SK-N-SH (cell line): ENCODE measurements at regions not wholly inside any gene's neighbourhood (a gene's known extent, or its start where the extent isn't known, plus 50 kb on each side); places are given as distances from the start of the nearest gene placed in this dataset.

Source experiments
- CTCF ChIA-PET: fragments of 300-600, 350-600 bp; formaldehyde crosslinking; extraction: SDS; loops from one replicate; lab custom pipeline; 2021; lab: Yijun Ruan, JAX
- POLR2A ChIA-PET: fragments of 350-600 bp; sonication (Branson Sonifier 250); formaldehyde crosslinking; extraction: SDS; loops from one replicate; lab custom pipeline; 2020; ENCODE audit warnings: antibody characterized with exemption, inconsistent platforms; lab: Yijun Ruan, JAX
- DNase-seq: peaks from one replicate; pipeline ENCODE4 v3.0.0; 2012
- H2AFZ ChIP-seq: fragments of 200-600 bp; sonication (generic); 2 replicates; pipeline ENCODE4 v1.8.1; 2016; ENCODE audit warnings: antibody characterized with exemption, mild to moderate bottlenecking, low read depth
- H3F3A ChIP-seq: fragments of 200-600 bp; sonication (generic); replicated peaks from 2 replicates; pipeline ENCODE3; 2016; ENCODE audit warnings: antibody characterized with exemption, mild to moderate bottlenecking; ENCODE audit not compliant: insufficient read depth
- H3K27ac ChIP-seq, 2 experiments: fragments of 200-500 bp in 1 of 2; fragments of 200-600 bp in 1 of 2; sonication (Bioruptor generic) in 1 of 2; sonication (generic), shearing (Covaris generic) in 1 of 2; 2 replicates each; pipeline versions ENCODE4 v1.5.1 to v1.6.1; 2014 to 2016; ENCODE audit warnings: low read depth in 2 of 2, inconsistent platforms in 1 of 2, low read length in 1 of 2, mild to moderate bottlenecking in 1 of 2, mixed read lengths in 1 of 2
- H3K27me3 ChIP-seq: fragments of 200-600 bp; sonication (generic), shearing (Covaris generic); 2 replicates; pipeline ENCODE4 v1.6.1; 2016; ENCODE audit warnings: mixed run types; ENCODE audit not compliant: insufficient read depth
- H3K36me3 ChIP-seq, 2 experiments: fragments of 200-500 bp in 1 of 2; fragments of 200-600 bp in 1 of 2; sonication (Bioruptor generic) in 1 of 2; sonication (generic) in 1 of 2; replicated peaks in 1 of 2; 2 replicates each; pipeline versions ENCODE3 to v1.5.1; 2014 to 2016; ENCODE audit warnings: low read length in 1 of 2, mild to moderate bottlenecking in 1 of 2; ENCODE audit not compliant: insufficient read depth in 2 of 2, control insufficient read depth in 1 of 2
- H3K4me1 ChIP-seq, 2 experiments: fragments of 200-500 bp in 1 of 2; fragments of 200-600 bp in 1 of 2; sonication (Bioruptor generic) in 1 of 2; sonication (generic), shearing (Covaris generic) in 1 of 2; 2 replicates each; pipeline versions ENCODE4 v1.5.1 to v1.6.1; 2014 to 2016; ENCODE audit warnings: low read depth in 1 of 2, low read length in 1 of 2, mixed run types in 1 of 2; ENCODE audit not compliant: insufficient read depth in 2 of 2, control insufficient read depth in 1 of 2
- H3K4me2 ChIP-seq: fragments of 200-600 bp; sonication (generic), shearing (Covaris generic); 2 replicates; pipeline ENCODE4 v1.6.1; 2017; ENCODE audit warnings: mixed run types
- H3K4me3 ChIP-seq, 2 experiments: fragments of 200-500 bp in 1 of 2; fragments of 200-600 bp in 1 of 2; sonication (Bioruptor generic) in 1 of 2; sonication (generic), shearing (Covaris generic) in 1 of 2; 2 replicates each; pipeline versions ENCODE4 v1.5.1 to v1.8.1; 2014 to 2016; ENCODE audit warnings: low read depth in 2 of 2, inconsistent platforms in 1 of 2, low read length in 1 of 2, mild to moderate bottlenecking in 1 of 2, mixed read lengths in 1 of 2, moderate library complexity in 1 of 2
- H3K79me2 ChIP-seq: fragments of 200-600 bp; sonication (generic); 2 replicates; pipeline ENCODE4 v1.8.1; 2017; ENCODE audit warnings: mild to moderate bottlenecking; ENCODE audit not compliant: insufficient read depth
- H3K9ac ChIP-seq: fragments of 200-600 bp; sonication (generic); 2 replicates; pipeline ENCODE4 v1.6.1; 2017; ENCODE audit warnings: mixed run types
- H3K9me2 ChIP-seq: fragments of 200-600 bp; sonication (generic); 2 replicates; pipeline ENCODE4 v1.6.1; 2017; ENCODE audit warnings: mixed run types
- H3K9me3 ChIP-seq: fragments of 200-600 bp; sonication (generic); 2 replicates; pipeline ENCODE4 v1.6.1; 2017; ENCODE audit warnings: mixed run types, mild to moderate bottlenecking, moderate library complexity
- H4K20me1 ChIP-seq: fragments of 200-600 bp; sonication (generic); 2 replicates; pipeline ENCODE4 v1.6.1; 2017; ENCODE audit warnings: mild to moderate bottlenecking, mixed run types; ENCODE audit not compliant: insufficient read depth
- CHD2 ChIP-seq: fragments of 150-350 bp; IDR thresholded peaks from 2 replicates; pipeline ENCODE4 v1.6.1; 2018; ENCODE audit warnings: low read length; ENCODE audit not compliant: partially characterized antibody
- EP300 ChIP-seq, 2 experiments: IDR thresholded peaks; 2 replicates each; pipeline versions ENCODE4 v1.4.0 to v1.6.1; 2012; ENCODE audit warnings: borderline replicate concordance in 1 of 2, low read depth in 1 of 2, low read length in 1 of 2
- FOSL2 ChIP-seq: IDR thresholded peaks from 2 replicates; pipeline ENCODE4 v1.4.0; 2012; ENCODE audit warnings: low read depth, mild to moderate bottlenecking, moderate library complexity, borderline replicate concordance
- FOXJ3 ChIP-seq: sonication (generic); formaldehyde crosslinking; IDR thresholded peaks from 2 replicates; pipeline ENCODE4 v1.5.1; 2020; ENCODE audit warnings: mild to moderate bottlenecking, missing genetic modification reagents
- GATA2 ChIP-seq: sonication (generic); formaldehyde crosslinking; IDR thresholded peaks from 2 replicates; pipeline ENCODE4 v1.5.0; 2020; ENCODE audit warnings: mild to moderate bottlenecking, missing genetic modification reagents
- IRF3 ChIP-seq: fragments of 150-350 bp; IDR thresholded peaks from 2 replicates; pipeline ENCODE4 v1.6.1; 2016; ENCODE audit warnings: mild to moderate bottlenecking, low read depth, low read length
- MAX ChIP-seq: IDR thresholded peaks from 2 replicates; pipeline ENCODE4 v1.4.0; 2012; ENCODE audit warnings: low read depth
- MEF2A ChIP-seq: IDR thresholded peaks from 2 replicates; pipeline ENCODE4 v1.4.0; 2012; ENCODE audit warnings: low read depth, borderline replicate concordance
- MXI1 ChIP-seq: IDR thresholded peaks from 2 replicates; pipeline ENCODE4 v1.6.1; 2012; ENCODE audit warnings: mild to moderate bottlenecking, low read depth, low read length, improper control_type of control experiment
- NFIC ChIP-seq: IDR thresholded peaks from 2 replicates; pipeline ENCODE4 v1.4.0; 2012; ENCODE audit warnings: borderline replicate concordance
- NRF1 ChIP-seq: IDR thresholded peaks from 2 replicates; pipeline ENCODE4 v1.6.1; 2012; ENCODE audit warnings: low read depth, mild to moderate bottlenecking, low read length
- PBX3 ChIP-seq: IDR thresholded peaks from 2 replicates; pipeline ENCODE4; 2012
- POLR2AphosphoS5 ChIP-seq: IDR thresholded peaks from 2 replicates; pipeline ENCODE4 v1.6.1; 2012; ENCODE audit warnings: low read depth, low read length
- RAD21 ChIP-seq: IDR thresholded peaks from 2 replicates; pipeline ENCODE4 v1.6.1; 2012; ENCODE audit warnings: mild to moderate bottlenecking, low read length
- RCOR1 ChIP-seq: fragments of 150-350 bp; IDR thresholded peaks from 2 replicates; pipeline ENCODE4 v1.6.1; 2017; ENCODE audit warnings: antibody characterized with exemption, low read length
- RFX5 ChIP-seq: IDR thresholded peaks from 2 replicates; pipeline ENCODE4 v1.6.1; 2012; ENCODE audit warnings: mild to moderate bottlenecking, improper control_type of control experiment, low read length
- RXRA ChIP-seq: IDR thresholded peaks from 2 replicates; pipeline ENCODE4 v1.4.0; 2012; ENCODE audit warnings: low read depth, mild to moderate bottlenecking, borderline replicate concordance
- SIN3A ChIP-seq: IDR thresholded peaks from 2 replicates; pipeline ENCODE4 v1.6.1; 2012; ENCODE audit warnings: low read depth, mild to moderate bottlenecking, low read length, moderate library complexity, borderline replicate concordance
- SMC3 ChIP-seq: IDR thresholded peaks from 2 replicates; pipeline ENCODE4 v1.6.1; 2012; ENCODE audit warnings: low read depth, low read length, improper control_type of control experiment
- TAF1 ChIP-seq: IDR thresholded peaks from 2 replicates; pipeline ENCODE4 v1.6.1; 2012; ENCODE audit warnings: low read depth, mild to moderate bottlenecking, low read length, moderate library complexity, borderline replicate concordance
- TCF12 ChIP-seq: IDR thresholded peaks from 2 replicates; pipeline ENCODE4 v1.4.0; 2012
- TEAD4 ChIP-seq: IDR thresholded peaks from 2 replicates; pipeline ENCODE4 v1.4.0; 2012; ENCODE audit warnings: mild to moderate bottlenecking, borderline replicate concordance; ENCODE audit not compliant: insufficient read depth
- USF1 ChIP-seq: IDR thresholded peaks from 2 replicates; pipeline ENCODE4 v1.4.0; 2012; ENCODE audit warnings: low read depth, borderline replicate concordance
- USF2 ChIP-seq: fragments of 150-350 bp; IDR thresholded peaks from 2 replicates; pipeline ENCODE4 v1.6.1; 2017; ENCODE audit warnings: antibody characterized with exemption, low read length, low read depth, borderline replicate concordance
- YY1 ChIP-seq: IDR thresholded peaks from 2 replicates; pipeline ENCODE4 v1.4.0; 2012; ENCODE audit warnings: low read depth, mild to moderate bottlenecking
- WGBS: methylation state at CpG from one replicate; pipeline ENCODE4 v1.1.6; 2017; ENCODE audit warnings: low lambda C conversion rate; 5-methylcytosine and 5-hydroxymethylcytosine counted together

GRCh38 chr3:96169111-96169766 lies 645.2 kb upstream of the EPHA6 start:
- Histone ChIP-seq H3K4me2 (no peak overlapping the region), H3F3A (no peaks in the 10 kb centered on the region), H3K79me2 (no peaks in the 10 kb centered on the region), H2AFZ (no peak overlapping the region), H3K9me2 (no peaks in the 10 kb centered on the region), H3K4me3 (no peak overlapping the region), H4K20me1 (no peaks in the 10 kb centered on the region), H3K9ac (no peak overlapping the region), H3K36me3 (no peaks in the 10 kb centered on the region), H3K9me3 (no peaks in the 10 kb centered on the region), H3K27ac (no peak overlapping the region), H3K4me1 (no peaks in the 10 kb centered on the region), H3K27me3 (no peaks in the 10 kb centered on the region)
- ChIA-PET POLR2A (no interaction called here), CTCF (no interaction called here)
- WGBS, result 2% methylated on average over 3 of the region's 3 CpGs
- no peak for DNase-seq
- no peak for TF ChIP-seq NRF1
- no peak for TF ChIP-seq MAX
- no peak for TF ChIP-seq RXRA
- no peak for TF ChIP-seq RFX5
- TF ChIP-seq EP300 (IDR thresholded peaks at IDR 0.05; ENCODE audit: borderline replicate concordance in 1 of 2, low read depth in 1 of 2, low read length in 1 of 2), result no peak
- no peak for TF ChIP-seq TAF1
- TF ChIP-seq CHD2, result no peak
- TF ChIP-seq RCOR1, result no peak
- TF ChIP-seq TEAD4, result no peak
- no peak for TF ChIP-seq FOSL2
- TF ChIP-seq MEF2A, result no peak
- no peak for TF ChIP-seq PBX3
- no peak for TF ChIP-seq TCF12
- no peak for TF ChIP-seq SIN3A

GRCh38 chr3:96172917-96173316 lies 641.5 kb upstream of the EPHA6 start:
- H3K9ac ChIP-seq, result no peak overlapping the region
- no peaks in the 10 kb centered on the region for H3F3A ChIP-seq
- H3K4me1 ChIP-seq, result no peaks in the 10 kb centered on the region
- no peak overlapping the region for H3K27ac ChIP-seq
- H3K27me3 ChIP-seq, result no peaks in the 10 kb centered on the region
- no peaks in the 10 kb centered on the region for H3K9me3 ChIP-seq
- H4K20me1 ChIP-seq, result no peaks in the 10 kb centered on the region
- DNase-seq, result no peak
- no peak overlapping the region for H2AFZ ChIP-seq
- H3K36me3 ChIP-seq, result no peaks in the 10 kb centered on the region
- H3K9me2 ChIP-seq, result no peaks in the 10 kb centered on the region
- no peak overlapping the region for H3K4me2 ChIP-seq
- CTCF ChIA-PET, result no interaction called here
- H3K4me3 ChIP-seq, result no peak overlapping the region
- no peaks in the 10 kb centered on the region for H3K79me2 ChIP-seq
- POLR2A ChIA-PET, result no interaction called here
- TF ChIP-seq TEAD4, result no peak
- no peak for TF ChIP-seq GATA2 (CRISPR knock-in tag)
- no peak for TF ChIP-seq SIN3A
- TF ChIP-seq YY1, result no peak
- no peak for TF ChIP-seq RAD21
- no peak for TF ChIP-seq NRF1
- TF ChIP-seq MXI1, result no peak
- TF ChIP-seq FOXJ3 (CRISPR knock-in tag), result no peak
- TF ChIP-seq EP300 (IDR thresholded peaks at IDR 0.05; ENCODE audit: borderline replicate concordance in 1 of 2, low read depth in 1 of 2, low read length in 1 of 2), result no peak
- no peak for TF ChIP-seq RFX5
- TF ChIP-seq TCF12, result no peak
- TF ChIP-seq USF2, result no peak
- TF ChIP-seq USF1, result no peak
- no peak for TF ChIP-seq NFIC
- no peak for TF ChIP-seq POLR2AphosphoS5
- no peak for TF ChIP-seq SMC3
- no peak for TF ChIP-seq IRF3
- TF ChIP-seq RCOR1, result no peak
